ENCODE measurements at regions not wholly inside any gene's neighbourhood (a gene's known extent, or its start where the extent isn't known, plus 50 kb on each side); places are given as distances from the start of the nearest gene placed in this dataset.

DNA sequence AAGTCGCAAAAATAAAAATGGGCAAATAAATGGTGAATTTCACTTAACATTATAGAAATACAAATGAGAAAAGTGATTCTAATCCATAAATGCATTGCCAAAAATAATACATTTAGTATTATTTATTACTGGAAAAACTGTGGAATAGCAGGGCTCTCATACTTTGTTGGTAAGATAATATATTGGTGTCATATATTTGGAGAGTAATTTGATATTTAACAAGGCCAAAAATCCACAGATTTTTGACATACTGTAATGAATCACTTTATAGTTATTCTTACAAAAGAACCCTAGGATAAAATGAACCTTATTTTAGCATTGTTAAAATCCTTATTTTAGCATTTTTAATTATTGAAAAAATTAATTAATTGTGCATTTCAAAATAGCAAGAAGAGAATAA, 397.2 kb upstream of the DAB2 start:
- TF ChIP-seq, protein P1, sequence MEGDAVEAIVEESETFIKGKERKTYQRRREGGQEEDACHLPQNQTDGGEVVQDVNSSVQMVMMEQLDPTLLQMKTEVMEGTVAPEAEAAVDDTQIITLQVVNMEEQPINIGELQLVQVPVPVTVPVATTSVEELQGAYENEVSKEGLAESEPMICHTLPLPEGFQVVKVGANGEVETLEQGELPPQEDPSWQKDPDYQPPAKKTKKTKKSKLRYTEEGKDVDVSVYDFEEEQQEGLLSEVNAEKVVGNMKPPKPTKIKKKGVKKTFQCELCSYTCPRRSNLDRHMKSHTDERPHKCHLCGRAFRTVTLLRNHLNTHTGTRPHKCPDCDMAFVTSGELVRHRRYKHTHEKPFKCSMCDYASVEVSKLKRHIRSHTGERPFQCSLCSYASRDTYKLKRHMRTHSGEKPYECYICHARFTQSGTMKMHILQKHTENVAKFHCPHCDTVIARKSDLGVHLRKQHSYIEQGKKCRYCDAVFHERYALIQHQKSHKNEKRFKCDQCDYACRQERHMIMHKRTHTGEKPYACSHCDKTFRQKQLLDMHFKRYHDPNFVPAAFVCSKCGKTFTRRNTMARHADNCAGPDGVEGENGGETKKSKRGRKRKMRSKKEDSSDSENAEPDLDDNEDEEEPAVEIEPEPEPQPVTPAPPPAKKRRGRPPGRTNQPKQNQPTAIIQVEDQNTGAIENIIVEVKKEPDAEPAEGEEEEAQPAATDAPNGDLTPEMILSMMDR (conservative IDR thresholded peaks at IDR 0.05 in 1 of 2, IDR thresholded peaks at IDR 0.05 in 1 of 2; ENCODE audit: low read depth in 1 of 2, low read length in 2 of 2): no peak
- TF ChIP-seq EZH2 (IDR thresholded peaks at IDR 0.05; ENCODE audit: low read length, missing control alignments): no peak

All from fibroblast of lung (primary cell).